ENCODE measurements at regions not wholly inside any gene's neighbourhood (a gene's known extent, or its start where the extent isn't known, plus 50 kb on each side); places are given as distances from the start of the nearest gene placed in this dataset.

DNA sequence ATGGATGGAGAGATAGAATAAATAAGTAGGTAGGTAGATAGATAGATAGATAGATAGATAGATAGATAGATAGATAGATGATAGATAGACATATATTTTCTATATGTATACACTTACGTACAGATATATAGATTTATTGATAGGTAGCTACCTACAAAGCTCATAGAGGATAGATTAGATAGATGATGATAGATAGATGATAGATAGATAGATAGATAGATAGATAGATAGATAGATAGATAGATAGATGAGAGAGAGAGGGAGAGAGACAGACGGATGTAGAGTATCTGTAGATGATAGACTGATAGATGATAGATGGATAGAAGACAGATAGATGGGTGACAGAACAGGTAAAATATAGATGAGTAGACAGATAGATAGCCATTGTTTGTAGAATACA lies 191.3 kb upstream of the PFKP start:
- in situ Hi-C loops (cut with MboI; ENCODE audit: low sequenced_read_pairs), result no loop called here

DNA sequence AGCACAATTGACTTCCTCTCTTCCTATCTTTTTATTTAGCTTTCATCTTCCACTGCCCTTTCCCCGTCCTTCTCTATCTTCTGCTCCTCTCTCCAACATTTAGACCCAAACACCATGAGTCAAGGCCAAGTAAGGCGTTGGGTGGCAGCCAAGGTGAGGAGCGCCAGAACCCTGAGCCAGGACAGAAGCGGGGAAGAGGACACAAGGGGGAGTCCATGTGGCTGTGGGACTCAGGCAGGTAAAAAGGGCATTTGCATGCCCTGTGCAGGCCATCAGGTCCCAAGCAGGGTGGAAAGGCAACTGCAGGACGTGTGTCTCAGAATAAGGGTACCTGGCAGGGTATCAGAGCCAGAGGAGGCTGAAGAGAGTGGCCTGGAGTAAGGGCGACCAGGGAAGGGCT lies 192.4 kb upstream of the PFKP start:
- in situ Hi-C loops (cut with MboI; ENCODE audit: low sequenced_read_pairs), result no loop called here

DNA sequence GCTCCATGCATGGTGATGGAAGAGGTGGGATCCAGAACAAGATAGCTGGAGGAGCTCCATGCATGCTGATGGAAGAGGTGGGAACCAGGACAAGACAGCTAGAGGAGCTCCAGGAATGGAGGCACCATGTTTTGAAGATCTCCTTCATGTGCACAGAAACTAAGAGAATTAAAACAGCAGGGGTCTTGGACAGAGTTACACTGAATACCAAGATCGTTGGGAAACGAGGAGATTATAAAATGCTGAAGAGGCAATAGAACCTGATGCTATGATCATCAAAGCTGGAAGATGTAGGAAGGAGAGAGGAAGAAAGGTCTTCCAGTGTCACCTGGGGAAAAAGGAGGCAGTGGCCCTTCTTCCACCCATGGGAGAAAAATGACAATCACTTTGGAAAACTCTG lies 193.6 kb upstream of the PFKP start:
- in situ Hi-C loops (cut with MboI; ENCODE audit: low sequenced_read_pairs), result no loop called here

DNA sequence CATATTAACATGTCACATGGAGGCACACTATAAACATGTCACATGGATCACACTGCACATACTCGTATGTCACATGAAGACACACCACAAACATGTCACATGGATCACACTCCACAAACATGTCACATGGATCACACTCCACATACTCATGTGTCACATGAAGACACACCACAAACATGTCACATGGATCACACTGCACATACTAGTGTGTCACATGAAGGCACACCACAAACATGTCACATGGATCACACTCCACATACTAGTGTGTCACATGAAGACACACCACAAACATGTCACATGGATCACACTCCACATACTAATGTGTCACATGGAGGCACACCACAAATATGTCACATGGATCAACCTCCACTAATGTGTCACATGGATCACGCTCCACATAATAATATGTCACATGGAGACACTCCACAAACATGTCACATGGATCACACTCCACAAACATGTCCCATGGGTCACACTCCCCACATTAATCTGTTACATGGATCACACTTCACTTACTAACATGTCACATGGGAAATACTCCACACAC lies 195.6 kb upstream of the PFKP start:
- in situ Hi-C loops (cut with MboI; ENCODE audit: low sequenced_read_pairs), result no loop called here

DNA sequence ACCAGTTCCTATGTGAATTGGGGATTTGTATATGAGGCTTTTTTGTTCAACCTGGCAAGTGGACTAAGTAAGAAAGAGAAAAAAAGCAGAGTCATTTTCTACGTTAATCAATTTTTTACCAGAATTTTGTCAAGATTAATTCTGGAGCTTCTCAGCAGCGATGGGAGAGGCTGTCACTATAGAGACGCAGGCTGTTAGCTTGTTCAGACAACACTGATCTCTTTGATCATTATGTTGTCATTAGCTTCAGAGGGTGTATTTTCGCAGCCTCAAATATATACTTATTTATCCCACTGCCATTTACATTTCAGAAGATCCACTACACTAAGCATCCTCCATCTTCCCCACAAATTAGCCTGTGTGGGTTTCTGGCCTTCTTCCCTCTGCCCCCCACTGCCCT lies 196.7 kb upstream of the PFKP start:
- in situ Hi-C loops (cut with MboI; ENCODE audit: low sequenced_read_pairs), result no loop called here

DNA sequence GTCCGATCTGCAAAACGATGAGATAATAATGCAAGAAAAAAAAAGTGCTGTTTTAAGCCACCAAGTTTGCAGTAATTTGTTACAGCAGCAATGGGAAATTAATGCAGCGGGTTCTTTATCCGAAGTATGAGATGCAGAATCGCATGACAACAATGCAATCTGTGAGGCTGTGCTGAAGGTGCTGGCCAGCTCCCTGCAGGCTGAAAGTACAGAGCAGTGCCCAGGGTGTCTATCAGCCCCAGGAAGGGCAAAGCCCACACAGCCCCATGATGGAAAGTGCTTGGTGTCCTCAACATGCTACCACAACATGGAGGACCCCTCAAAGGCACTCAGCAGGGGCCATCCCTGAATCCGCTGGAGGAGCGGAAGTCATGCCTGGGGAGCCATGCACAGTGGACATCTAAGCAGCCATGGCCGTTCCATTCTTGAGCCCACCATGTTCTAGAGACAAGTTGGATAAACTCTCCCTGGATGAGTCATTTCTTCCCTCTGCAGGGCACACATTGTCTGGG lies 199.5 kb upstream of the PFKP start:
- in situ Hi-C loops (cut with MboI; ENCODE audit: low sequenced_read_pairs), result no loop called here

DNA sequence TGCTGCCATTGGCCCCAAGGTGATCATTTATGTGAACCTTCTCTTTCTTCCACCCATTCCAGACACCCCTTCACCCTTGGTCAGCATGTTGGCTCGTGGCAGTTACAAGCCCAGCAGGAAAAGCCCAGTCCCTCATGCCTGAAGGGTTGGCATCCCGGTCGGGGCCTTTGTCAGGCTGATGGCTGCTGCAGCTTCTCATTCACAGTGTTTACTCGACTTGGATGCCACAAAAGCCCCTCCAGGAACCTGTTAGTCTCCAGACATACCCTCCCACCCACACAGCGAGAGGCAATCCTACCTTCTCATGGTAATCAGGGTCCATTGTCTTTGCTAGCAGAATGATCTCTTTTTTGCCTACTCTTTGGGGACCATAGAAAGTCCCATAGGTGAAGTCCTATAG lies 200.8 kb upstream of the PFKP start:
- in situ Hi-C loops (cut with MboI; ENCODE audit: low sequenced_read_pairs), result no loop called here

DNA sequence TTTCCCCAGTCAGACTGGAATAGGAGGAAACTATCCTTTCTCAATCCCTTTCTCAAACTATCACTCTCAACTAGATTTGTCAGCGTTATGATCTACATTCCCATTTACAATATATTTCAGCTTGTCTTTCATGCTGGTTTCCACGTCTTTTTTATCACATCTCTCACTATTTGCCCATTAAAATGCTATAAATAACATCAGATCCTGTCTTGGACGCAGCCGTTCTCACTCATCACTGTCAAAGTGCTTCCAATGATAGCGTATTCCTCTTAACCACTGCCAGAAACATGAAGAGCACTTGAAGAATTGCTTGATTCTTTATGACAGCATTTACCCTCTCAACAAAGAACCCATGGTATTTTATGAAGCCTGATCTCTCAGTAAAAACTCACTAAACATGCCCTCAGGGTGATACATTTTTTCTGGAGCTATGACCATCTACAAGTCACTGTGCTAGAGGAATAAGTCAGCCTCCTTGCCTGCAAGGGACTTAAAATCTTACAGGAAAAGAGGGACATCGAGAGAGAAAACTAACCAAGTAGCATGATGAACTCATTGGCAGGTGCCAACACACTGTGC lies 205.6 kb upstream of the PFKP start:
- in situ Hi-C loops (cut with MboI; ENCODE audit: low sequenced_read_pairs), result no loop called here

DNA sequence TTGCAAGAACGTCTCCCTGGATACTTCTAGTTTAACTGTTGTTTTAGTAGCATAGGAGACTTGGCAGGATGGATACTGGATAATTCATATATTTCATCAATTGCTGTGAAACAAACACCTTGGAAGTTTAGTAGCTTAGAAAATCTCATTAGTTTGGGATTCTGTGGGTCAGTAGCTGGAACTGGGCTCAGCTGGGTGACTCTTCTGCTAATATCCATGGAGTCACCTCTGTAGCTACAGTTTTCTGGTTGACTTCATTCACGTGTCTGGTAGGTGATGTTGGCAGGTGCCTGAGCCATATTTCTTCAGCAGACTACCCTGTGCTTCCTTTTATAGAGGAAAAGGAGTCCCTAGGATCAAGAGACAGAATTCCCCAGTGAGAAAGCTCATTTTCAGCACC lies 208.9 kb upstream of the PFKP start:
- in situ Hi-C loops (cut with MboI; ENCODE audit: low sequenced_read_pairs), result no loop called here

DNA sequence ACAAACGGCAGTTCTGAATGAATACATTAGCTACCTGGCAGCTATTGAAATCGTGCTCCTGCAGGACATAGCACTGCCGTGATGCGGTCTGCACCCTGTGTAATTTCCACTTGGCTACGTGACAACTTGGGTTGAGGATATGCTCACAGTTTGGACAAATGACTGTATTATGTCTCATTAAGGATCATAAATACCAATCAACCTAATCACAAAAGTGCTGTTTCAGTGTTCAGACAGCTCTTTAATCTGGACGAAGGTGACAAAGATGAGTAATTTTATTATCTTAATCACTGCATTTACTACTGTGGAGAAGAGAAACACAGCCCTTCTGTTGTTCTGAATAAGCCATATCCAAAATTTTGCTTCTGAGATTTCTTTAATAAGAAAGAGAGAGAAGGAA lies 210.8 kb upstream of the PFKP start:
- in situ Hi-C loops (cut with MboI; ENCODE audit: low sequenced_read_pairs), result no loop called here

DNA sequence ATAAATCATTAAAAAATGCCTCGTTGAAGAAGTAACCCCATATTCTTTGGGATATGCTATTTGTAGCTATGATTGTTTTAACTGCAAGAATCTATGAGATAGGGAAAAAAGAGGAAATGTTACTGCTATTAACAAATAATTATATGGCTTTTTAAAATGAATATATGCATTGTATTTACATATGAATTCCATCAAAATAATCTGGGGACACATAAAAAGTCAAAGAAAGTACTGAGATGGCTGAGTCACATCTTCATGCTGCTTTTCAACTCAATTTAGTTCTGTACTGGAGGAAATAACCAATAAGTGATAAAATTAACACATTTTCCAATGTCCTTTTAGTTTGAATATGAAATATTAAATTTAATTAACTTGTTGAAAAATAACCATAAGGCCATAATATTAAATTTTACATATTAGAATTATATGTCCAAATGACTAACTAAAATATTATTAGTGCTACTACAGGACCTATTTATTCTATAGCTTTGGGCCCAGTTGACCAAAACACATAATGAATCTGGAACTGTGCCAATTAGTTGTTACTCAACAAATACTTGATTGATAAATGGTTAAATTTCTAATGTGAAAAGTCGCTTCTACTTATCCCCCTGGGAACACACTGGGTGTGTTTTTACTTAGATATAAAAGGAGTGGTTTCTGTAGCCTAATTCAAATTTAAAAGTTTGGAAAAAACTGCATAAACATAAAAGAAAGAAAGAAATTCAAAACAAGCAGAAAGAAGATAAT lies 214.6 kb upstream of the PFKP start:
- in situ Hi-C loops (cut with MboI; ENCODE audit: low sequenced_read_pairs), result no loop called here

DNA sequence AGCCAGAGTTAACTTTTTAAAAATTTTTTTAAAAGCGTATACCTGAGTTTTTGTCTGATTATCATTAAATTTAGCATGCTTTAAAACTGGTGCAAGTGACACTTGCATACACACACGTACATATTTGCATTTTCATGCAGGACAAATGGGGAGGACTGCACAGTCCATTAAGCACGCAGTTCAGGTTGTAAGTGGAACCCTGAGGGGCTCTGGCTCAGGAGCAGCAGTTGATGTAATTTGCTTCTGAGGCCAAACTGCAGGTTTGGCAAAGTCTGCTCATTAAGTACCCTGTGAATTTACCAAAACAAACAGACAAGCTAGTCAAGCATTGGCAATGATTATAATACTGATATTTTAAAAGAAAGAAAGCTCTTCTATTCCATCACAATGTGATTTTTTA lies 215.8 kb upstream of the PFKP start:
- in situ Hi-C loops (cut with MboI; ENCODE audit: low sequenced_read_pairs), result no loop called here

DNA sequence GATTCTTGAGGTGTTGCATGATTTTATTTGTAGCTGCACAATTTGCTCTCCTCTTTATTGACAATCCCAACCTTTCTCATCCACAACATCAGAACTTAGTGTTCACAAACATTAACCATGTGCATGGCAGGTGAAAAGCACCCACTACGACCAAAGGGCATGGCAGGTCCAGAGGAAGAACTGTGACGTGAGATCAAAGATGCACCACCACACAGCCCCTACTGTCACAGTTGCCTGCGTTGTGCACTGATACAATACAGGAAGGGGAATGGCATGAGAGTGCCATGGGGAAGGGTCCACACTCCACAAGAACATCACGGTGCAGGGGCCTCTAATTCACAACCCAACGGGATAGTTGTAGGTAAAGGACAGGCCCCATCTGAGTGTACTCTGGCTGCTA lies 217.1 kb upstream of the PFKP start:
- in situ Hi-C loops (cut with MboI; ENCODE audit: low sequenced_read_pairs), result no loop called here

DNA sequence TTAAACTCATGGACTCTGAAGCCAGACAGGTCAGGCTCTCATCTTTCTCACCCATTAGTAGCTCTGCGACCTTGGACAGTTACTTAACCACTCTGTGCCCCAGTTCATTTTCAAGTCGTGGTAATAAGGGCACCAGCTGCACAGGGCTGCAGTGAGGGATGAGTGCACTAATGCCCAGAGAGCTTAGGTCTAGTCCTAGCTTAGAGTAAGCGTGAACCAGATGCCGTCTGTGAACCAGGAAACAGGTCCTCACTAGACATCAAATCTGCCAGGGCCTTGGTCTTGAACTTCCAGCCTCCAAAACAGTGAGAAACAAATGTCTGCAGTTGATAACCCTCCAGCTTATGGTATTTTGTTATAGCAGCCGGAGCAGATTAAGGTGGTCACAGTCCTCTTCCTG lies 222.4 kb upstream of the PFKP start:
- in situ Hi-C loops (cut with MboI; ENCODE audit: low sequenced_read_pairs), result no loop called here

DNA sequence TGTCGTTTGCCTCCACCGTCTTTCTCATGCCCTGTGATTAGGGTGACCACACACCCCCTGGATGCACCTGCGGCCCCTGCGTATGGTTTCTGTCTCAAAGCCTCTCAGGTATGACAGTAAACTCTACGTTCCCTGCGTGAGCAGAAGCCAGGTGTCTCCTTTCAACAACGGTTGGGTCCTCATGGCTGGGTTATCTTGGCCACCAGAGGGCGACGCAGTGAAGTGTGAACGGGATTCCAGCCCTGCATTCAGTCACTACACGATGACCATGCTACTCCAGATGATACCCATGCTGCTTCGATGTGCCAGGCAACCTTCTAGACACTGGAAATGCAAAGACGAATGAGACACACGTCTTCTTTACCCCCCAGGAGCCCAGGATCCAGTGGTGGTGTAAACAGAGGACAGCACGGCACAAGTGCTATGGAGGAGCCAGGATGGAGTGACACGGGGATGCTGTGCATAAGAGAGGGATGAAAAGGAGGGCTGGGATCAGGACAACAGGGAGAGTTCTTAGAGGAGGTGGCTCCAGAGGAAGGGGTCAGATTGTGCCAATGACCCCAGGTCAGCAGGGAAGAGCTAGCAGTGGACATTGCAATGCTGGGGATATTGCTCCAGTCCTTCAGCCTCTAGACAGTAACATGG lies 228.1 kb upstream of the PFKP start:
- in situ Hi-C loops (cut with MboI; ENCODE audit: low sequenced_read_pairs), result loop anchor here (10.0 kb wide), 1 partner anchor 206 kb away; no protein-coding TSS in a partner anchor

DNA sequence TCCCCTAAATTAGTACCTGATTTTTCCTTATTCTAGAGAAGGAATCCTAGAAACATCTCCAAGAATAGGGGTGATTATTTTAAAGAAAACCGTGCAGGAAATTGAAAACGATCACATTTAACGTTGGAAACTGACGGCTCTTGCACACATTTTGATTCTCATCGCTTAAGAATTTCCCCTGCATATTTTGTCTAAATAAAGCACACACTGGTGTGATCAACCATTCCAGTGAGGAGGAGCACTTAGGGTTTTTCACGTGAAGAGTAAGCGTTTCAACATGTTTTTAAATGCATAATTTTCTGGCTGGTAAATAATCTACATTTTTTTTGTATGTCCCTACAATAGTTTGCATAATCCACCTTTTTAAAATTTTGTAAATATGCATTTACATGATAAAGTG lies 229.7 kb upstream of the PFKP start:
- in situ Hi-C loops (cut with MboI; ENCODE audit: low sequenced_read_pairs), result loop anchor here (10.0 kb wide), 1 partner anchor 207 kb away; no protein-coding TSS in a partner anchor

DNA sequence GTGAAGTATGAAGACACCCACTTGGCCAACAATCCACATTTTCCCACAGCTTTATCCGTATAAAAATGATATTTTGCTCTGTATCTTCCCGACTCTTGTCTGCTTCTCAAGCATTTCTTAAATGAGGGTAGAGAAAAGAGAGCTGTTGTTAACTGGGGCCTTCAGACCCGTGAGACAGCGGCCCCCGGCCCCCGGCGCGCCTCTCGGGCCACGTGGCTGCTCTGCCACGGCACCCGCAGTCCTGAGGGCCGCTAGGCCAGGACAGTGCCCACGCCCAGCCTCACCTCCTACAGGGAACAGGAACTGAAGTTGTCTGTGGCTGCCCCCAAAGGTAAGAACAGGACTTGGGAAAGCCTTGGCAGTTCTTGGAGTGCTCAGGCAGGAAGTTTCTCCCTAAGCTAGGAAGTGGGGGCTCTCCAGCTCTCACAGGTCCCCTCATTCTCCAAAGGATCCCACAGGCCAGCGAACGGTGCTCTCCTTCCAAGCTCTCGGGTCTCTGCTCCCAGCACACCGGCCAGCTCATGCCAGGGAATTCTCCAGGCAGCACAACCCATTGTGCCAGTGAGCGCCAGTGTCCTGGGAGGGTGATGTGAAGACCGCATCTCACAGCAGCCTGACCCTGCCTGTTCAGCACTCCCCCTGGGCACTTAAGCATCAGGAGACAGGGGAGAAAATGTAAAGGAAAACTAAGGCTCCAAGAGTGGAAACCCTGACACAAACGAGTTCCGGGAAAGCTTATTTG lies 230.3 kb upstream of the PFKP start:
- in situ Hi-C loops (cut with MboI; ENCODE audit: low sequenced_read_pairs), result loop anchor here (10.0 kb wide), 1 partner anchor 208 kb away; no protein-coding TSS in a partner anchor

DNA sequence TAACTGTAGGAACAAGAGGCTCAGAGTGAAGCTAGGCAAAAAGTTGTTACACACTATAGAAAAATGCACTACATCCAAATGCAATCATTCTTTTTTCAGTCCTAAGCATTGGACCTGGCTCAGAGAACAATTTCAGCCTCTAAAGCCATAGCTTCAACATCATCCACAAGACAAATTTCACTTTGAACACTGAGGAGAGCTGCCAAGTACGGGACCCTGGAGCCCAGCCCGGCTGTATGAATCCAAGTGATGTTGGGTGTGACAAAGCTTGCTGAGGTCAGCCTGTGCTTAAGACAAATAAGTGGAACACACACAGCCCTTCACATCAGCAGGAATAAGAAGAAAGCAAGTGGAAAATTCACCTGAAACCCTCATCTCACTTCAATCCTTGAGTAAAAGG lies 233.1 kb upstream of the PFKP start:
- in situ Hi-C loops (cut with MboI; ENCODE audit: low sequenced_read_pairs), result loop anchor here (10.0 kb wide), 1 partner anchor 211 kb away; no protein-coding TSS in a partner anchor

DNA sequence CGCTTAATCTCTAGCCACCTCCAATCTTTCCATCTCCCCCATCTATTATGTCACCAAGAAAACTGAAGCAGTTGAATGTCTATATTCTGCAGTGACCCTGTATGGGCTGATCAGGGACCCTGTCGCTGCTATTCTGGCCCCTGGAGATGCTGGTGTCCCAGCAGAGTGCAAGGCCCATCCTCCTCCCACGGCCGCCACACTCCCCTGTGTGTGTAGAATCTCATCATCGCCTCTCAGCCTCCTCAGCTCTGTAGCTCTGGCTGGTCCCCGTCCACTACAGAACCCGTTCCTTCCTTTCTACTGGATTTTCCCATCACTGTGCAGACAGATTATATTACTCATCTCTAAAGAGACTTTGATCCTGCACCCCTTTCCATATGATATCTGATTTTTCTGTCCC lies 235.8 kb upstream of the PFKP start:
- in situ Hi-C loops (cut with MboI; ENCODE audit: low sequenced_read_pairs), result loop anchor here (10.0 kb wide), 1 partner anchor 213 kb away; no protein-coding TSS in a partner anchor

DNA sequence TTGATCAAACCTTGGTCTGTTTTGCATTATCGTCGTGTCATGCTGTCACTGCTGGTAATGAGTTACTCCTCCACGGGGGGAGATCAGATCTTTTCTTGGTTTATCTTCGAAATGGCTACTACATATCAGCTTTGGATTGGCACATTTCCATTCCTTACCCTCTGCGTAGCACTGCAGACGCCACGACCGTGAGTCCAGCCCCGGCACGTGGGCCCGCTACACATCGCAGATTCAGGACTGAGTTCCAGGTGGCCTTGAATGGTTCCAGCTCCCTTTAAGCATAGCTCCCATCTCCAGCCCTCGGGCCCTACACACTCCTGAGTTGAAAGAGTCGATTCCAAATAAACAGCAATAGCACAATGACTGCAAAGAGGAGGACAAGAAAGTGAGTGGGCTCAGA lies 238.6 kb upstream of the PFKP start:
- in situ Hi-C loops (cut with MboI; ENCODE audit: low sequenced_read_pairs), result no loop called here

DNA sequence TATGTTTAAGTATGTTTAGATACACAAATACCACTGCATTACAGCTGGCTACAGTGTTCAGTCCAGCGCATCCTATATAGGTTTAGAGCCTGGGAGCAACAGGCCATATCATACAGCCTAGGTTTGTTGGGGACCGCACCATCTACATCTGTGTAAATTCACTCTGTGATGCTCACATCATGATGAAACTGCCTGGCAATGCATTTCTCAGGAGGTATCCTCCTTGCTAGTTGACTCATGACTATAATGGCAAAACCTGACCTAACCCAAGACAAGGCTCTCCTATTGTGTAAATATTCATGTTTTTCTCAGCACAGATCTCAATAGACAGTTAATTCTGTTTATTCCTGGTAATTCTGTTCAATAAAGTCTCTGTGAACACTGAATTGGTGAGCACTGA lies 240.7 kb upstream of the PFKP start:
- in situ Hi-C loops (cut with MboI; ENCODE audit: low sequenced_read_pairs), result no loop called here
